ENCODE measurements at regions not wholly inside any gene's neighbourhood (a gene's known extent, or its start where the extent isn't known, plus 50 kb on each side); places are given as distances from the start of the nearest gene placed in this dataset.

- in situ Hi-C loops (cut with MboI; ENCODE audit: low pct_unique_long_range_greater_than_20kb, low sequenced_read_pairs, unreplicated experiment) = no loop called here
- no peak for TF ChIP-seq CTCF (IDR thresholded peaks at IDR 0.05; ENCODE audit: extremely low read depth, insufficient read depth, missing control alignments)
- DNase-seq (ENCODE audit: low spot score) = no peak
These were observed 236.6 kb upstream of the ANO3 start for GRCh38 chr11:26095340-26095739.

DNA sequence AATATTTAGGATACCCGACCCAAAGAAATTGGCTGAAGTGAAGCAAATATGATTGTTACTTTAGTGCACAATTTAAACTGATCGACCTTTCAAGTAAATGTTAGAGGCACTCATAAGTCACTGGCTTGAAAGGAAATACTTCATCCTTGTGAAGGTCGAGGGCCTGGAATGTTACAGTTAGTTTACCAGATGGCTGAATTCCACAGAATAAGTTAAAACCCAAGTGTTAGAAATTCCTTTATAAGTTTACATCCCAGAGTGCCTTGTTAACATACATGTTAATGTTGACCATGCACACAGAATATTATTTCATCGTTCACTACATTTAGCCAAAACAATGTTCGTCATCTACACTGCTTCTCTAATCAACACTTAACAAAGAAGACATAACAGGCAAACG is 235.5 kb upstream of the ANO3 start:
- TF ChIP-seq CTCF (IDR thresholded peaks at IDR 0.05; ENCODE audit: extremely low read depth, insufficient read depth, missing control alignments) = no peak
- no peak for DNase-seq (ENCODE audit: low spot score)
- in situ Hi-C loops (cut with MboI; ENCODE audit: low pct_unique_long_range_greater_than_20kb, low sequenced_read_pairs, unreplicated experiment) = no loop called here

DNA sequence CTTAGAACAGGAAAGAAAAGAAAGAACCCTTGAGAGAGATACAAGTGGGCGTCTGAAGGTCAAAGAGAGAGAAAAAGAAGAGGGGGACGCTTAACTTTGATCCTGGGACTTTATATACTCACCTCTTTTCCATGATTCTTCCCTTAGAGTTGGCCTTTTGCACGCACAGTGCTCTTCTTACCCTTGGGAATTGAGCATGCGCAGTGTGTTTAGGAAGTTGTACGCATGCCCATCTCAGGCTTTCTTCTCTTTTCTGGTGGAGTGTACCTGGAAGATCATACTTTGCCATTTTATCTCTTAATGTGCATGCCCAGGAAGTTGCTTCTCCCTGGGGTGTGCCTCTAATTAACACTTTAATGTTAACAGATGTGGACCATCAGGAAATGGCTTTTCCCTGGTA is 229.6 kb upstream of the ANO3 start:
- in situ Hi-C loops (cut with MboI; ENCODE audit: low pct_unique_long_range_greater_than_20kb, low sequenced_read_pairs, unreplicated experiment) = no loop called here

GRCh38 chr11:26105762-26106423 is 226.0 kb upstream of the ANO3 start:
- in situ Hi-C loops (cut with MboI; ENCODE audit: low pct_unique_long_range_greater_than_20kb, low sequenced_read_pairs, unreplicated experiment) = no loop called here
- DNase-seq (ENCODE audit: low spot score) = no peak
- no peak for TF ChIP-seq CTCF (IDR thresholded peaks at IDR 0.05; ENCODE audit: extremely low read depth, insufficient read depth, missing control alignments)

More for the DNA sequence above, 229.6 kb upstream of the ANO3 start:
- no peak for DNase-seq (ENCODE audit: low spot score)
- no peak for TF ChIP-seq CTCF (IDR thresholded peaks at IDR 0.05; ENCODE audit: extremely low read depth, insufficient read depth, missing control alignments)

DNA sequence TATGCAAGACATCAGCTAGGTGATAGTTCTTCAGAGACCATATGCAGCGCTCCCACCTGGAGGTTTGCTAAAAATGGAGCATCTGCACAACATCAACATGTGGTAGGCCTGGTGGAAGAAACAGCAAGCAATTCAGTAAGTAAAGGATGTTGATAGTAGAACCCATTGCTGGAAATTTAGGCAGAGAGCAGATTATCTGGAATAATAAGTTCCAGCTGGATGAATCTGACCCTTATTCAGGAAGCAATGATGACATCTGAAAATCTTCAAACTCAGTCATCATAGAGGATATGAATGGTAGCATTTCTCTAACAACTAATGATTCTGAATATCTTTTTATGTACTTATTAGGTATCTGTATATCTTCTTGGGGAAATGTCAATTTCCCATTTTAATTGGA is 225.2 kb upstream of the ANO3 start:
- no peak for DNase-seq (ENCODE audit: low spot score)
- TF ChIP-seq CTCF (IDR thresholded peaks at IDR 0.05; ENCODE audit: extremely low read depth, insufficient read depth, missing control alignments) = no peak
- in situ Hi-C loops (cut with MboI; ENCODE audit: low pct_unique_long_range_greater_than_20kb, low sequenced_read_pairs, unreplicated experiment) = no loop called here

DNA sequence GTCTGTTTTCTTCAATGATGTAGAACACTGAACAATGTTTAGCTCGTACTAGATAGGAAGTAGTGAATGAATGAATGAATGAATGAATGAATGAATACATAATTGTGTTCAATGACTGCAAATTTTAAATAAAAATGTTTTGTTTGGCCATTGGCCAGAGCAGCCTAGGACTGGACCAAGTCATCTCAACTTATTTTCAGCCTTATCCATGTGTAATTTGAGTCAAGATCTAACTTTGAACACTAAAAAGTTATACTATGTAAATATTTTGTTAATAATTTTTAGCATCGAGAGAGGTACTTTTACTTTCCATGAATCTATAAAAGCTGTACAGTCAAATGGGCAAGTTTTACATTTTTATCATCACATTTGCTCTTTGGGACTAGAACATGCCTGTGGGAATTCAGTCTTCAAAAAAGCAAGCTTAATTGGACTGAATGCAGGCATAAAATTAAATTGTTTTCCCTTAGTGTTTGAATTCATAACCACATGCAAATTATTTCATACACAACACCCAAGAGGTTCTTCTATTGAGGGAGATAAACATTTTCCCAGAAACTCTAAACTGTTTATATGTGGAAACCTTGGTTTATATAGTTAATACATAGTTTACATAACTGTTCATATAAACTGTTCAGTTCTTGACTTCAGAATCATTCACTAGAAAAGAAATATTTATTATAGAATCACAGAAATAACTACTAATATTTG is 222.1 kb upstream of the ANO3 start:
- no peak for TF ChIP-seq CTCF (IDR thresholded peaks at IDR 0.05; ENCODE audit: extremely low read depth, insufficient read depth, missing control alignments)
- DNase-seq (ENCODE audit: low spot score) = no peak
- in situ Hi-C loops (cut with MboI; ENCODE audit: low pct_unique_long_range_greater_than_20kb, low sequenced_read_pairs, unreplicated experiment) = no loop called here
